ENCODE measurements at regions not wholly inside any gene's neighbourhood (a gene's known extent, or its start where the extent isn't known, plus 50 kb on each side); places are given as distances from the start of the nearest gene placed in this dataset.

DNA sequence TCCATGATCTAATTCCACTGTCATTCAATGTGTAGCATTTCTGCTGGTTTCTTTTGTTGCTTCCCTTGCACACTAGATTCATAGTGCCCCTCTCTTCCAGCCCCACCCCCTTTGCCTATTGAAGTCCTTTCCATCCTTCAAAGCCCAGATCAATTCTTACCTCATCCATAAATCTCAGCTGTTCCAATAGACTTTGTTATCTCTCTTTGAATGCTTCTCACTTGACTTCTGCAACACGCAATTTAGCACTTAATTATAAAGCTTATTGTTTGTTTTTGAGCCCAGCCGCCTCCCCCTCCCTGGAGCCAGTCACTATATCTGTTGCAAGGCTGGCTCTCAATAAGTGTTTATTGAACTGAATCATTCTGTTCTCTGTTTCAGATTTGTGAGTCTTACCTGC lies 174.6 kb upstream of the TBL1XR1 start:
- TF ChIP-seq POLR2A (IDR thresholded peaks at IDR 0.05; ENCODE audit: low read depth, low read length) (no peak), POLR2AphosphoS5 (IDR thresholded peaks at IDR 0.05; ENCODE audit: low read depth, low read length) (no peak), TAF1 (IDR thresholded peaks at IDR 0.05; ENCODE audit: borderline replicate concordance, low read depth, low read length) (no peak)
